ENCODE measurements at regions not wholly inside any gene's neighbourhood (a gene's known extent, or its start where the extent isn't known, plus 50 kb on each side); places are given as distances from the start of the nearest gene placed in this dataset.

DNA sequence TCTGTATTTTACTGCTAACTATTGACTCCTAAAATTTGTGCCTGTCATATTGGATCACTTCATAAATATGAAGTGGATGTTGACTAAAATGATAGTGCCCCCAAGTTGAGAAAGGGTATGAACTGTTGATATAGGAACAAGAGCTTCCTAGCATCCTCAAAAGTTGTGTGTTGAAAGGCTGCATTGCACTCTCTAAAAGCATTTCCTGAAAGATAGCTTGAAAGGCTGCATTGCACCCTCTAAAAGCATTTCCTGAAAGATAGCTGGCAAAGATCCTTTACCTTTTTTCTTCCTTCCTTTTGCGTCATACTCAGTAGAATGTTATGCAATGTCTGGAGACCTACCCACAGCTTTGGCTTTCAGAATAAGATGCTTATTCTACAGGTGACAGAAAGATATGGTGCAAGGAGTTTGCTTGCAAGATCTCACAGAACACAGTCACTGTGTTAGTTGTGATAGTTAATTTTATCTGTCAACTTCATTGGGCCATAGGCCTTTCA is 274.6 kb upstream of the GALNTL6 start:
- TF ChIP-seq, protein P1, sequence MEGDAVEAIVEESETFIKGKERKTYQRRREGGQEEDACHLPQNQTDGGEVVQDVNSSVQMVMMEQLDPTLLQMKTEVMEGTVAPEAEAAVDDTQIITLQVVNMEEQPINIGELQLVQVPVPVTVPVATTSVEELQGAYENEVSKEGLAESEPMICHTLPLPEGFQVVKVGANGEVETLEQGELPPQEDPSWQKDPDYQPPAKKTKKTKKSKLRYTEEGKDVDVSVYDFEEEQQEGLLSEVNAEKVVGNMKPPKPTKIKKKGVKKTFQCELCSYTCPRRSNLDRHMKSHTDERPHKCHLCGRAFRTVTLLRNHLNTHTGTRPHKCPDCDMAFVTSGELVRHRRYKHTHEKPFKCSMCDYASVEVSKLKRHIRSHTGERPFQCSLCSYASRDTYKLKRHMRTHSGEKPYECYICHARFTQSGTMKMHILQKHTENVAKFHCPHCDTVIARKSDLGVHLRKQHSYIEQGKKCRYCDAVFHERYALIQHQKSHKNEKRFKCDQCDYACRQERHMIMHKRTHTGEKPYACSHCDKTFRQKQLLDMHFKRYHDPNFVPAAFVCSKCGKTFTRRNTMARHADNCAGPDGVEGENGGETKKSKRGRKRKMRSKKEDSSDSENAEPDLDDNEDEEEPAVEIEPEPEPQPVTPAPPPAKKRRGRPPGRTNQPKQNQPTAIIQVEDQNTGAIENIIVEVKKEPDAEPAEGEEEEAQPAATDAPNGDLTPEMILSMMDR (conservative IDR thresholded peaks at IDR 0.05), result no peak
- no peak overlapping the region for H3K27ac ChIP-seq

DNA sequence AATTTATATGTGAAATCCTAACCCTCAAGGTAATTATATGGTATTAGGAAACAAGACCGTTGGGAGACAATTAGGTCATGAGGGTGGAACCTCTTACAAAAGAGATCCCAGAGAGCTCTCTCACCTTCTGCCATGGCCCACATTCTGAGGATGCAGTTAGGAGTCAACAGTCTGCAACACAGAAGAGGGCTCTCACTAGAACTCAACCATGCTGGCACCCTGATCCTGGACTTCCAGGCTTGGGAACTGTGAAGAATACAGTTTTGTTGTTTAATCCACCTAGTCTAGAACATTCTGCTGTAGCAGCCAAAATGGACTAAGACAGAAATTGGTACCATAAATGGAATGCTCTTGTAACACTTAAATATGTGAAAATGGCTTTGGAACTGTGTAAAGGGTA is 278.8 kb upstream of the GALNTL6 start:
- TF ChIP-seq, protein P1 (conservative IDR thresholded peaks at IDR 0.05), result no peak
- no peak overlapping the region for H3K27ac ChIP-seq

DNA sequence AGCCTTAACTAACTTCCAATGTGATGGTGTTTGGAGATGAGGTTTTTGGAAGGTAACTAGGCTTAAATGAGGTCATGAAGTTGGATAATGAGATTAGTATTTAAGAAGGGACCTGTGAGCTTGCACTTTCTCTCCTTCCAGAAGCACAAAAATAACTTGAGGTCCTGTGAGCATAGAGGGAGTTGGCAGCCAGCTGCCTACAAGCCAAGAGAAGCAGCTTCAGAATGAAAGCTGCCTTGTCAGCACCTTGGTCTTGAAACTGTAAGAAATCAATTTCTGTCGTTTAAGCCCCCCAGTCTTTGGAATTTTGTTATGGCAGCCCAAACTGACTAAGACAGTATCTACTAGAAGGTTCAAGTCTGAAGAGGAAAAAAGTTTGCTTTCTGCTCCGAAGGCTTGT is 280.2 kb upstream of the GALNTL6 start:
- TF ChIP-seq, protein P1 (conservative IDR thresholded peaks at IDR 0.05), result no peak
- H3K27ac ChIP-seq, result no peak overlapping the region

DNA sequence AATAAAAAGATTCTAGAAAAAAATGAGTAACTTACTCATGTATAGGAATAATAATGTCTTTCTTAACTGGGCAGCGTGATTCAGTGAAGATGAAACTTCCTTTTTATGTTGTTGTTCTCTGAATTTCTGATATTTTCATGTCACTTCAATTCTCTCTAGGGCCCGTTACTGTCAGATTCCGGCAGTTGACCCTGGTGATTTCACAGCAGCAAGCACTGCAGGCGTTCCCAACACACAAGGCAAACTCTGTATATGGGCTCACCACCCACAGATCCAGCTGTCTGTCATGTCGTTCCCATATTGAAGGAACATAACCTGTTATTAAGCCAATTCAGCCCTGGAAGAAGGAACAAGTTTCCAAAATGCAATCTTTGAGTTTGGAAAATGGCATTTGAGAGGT is 288.3 kb upstream of the GALNTL6 start:
- no peak overlapping the region for H3K27ac ChIP-seq
- TF ChIP-seq, protein P1 (conservative IDR thresholded peaks at IDR 0.05), result no peak

- TF ChIP-seq, protein P1 (conservative IDR thresholded peaks at IDR 0.05), result no peak
- H3K27ac ChIP-seq, result no peak overlapping the region
These were observed 291.5 kb upstream of the GALNTL6 start for GRCh38 chr4:171521726-171522125.

GRCh38 chr4:171519457-171519856 is 293.7 kb upstream of the GALNTL6 start:
- no peak overlapping the region for H3K27ac ChIP-seq
- TF ChIP-seq, protein P1 (conservative IDR thresholded peaks at IDR 0.05), result no peak

DNA sequence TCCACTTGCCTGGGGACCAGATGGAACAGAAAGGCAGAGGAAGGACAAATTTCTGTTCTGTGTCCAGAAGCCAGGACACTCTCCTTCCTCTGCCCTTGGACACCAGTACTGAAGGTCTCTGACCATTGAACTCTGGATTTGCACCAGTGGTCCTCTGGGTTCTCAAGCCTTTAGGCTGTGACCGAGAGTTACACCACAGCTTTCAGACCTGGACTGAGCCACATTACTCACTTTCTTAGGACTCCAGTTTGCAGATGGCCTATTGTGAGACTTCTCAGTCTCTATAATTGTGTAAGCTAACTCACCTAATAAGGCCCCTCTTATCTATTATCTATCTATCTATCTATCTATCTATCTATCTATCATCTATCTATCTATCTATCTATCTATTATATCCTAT is 295.3 kb upstream of the GALNTL6 start:
- no peak overlapping the region for H3K27ac ChIP-seq
- TF ChIP-seq, protein P1 (conservative IDR thresholded peaks at IDR 0.05), result no peak
